ENCODE measurements at regions not wholly inside any gene's neighbourhood (a gene's known extent, or its start where the extent isn't known, plus 50 kb on each side); places are given as distances from the start of the nearest gene placed in this dataset.

DNA sequence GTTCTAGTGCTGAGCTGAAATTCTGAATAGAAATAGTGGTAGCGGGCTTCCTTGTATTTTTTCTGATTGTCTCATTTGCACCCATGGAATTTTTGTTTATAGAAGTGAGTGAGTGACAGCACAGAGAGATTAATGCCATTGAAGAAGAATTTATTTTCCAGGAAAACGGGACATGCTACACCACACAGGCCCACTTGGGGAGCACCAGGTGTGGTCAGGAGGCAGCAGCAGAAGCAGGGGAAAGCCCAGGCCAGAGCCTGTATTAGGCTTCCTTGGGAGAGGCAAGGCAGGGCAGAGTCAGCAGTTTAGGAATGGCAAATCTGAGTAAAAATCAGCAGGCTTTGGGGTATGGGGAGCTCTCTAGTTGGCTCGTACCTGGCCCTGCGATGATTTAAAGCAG is 88.4 kb upstream of the ATP11B start:
- no peak for TF ChIP-seq EGR1 (IDR thresholded peaks at IDR 0.05; ENCODE audit: low read depth in 2 of 2)
- TF ChIP-seq, protein P1, sequence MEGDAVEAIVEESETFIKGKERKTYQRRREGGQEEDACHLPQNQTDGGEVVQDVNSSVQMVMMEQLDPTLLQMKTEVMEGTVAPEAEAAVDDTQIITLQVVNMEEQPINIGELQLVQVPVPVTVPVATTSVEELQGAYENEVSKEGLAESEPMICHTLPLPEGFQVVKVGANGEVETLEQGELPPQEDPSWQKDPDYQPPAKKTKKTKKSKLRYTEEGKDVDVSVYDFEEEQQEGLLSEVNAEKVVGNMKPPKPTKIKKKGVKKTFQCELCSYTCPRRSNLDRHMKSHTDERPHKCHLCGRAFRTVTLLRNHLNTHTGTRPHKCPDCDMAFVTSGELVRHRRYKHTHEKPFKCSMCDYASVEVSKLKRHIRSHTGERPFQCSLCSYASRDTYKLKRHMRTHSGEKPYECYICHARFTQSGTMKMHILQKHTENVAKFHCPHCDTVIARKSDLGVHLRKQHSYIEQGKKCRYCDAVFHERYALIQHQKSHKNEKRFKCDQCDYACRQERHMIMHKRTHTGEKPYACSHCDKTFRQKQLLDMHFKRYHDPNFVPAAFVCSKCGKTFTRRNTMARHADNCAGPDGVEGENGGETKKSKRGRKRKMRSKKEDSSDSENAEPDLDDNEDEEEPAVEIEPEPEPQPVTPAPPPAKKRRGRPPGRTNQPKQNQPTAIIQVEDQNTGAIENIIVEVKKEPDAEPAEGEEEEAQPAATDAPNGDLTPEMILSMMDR (IDR thresholded peaks at IDR 0.05; ENCODE audit: low read depth, low read length, missing input control), result no peak
- TF ChIP-seq, protein P2, sequence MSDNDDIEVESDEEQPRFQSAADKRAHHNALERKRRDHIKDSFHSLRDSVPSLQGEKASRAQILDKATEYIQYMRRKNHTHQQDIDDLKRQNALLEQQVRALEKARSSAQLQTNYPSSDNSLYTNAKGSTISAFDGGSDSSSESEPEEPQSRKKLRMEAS (IDR thresholded peaks at IDR 0.05), result no peak
